ENCODE measurements at regions not wholly inside any gene's neighbourhood (a gene's known extent, or its start where the extent isn't known, plus 50 kb on each side); places are given as distances from the start of the nearest gene placed in this dataset.
A peak's percentile ranks its signal among the peaks of the same experiment; 100 is the strongest.

GRCh38 chr6:105669232-105669631 is 266.4 kb upstream of the PREP start:
- DNase-seq (ENCODE audit: low read depth in 2 of 3, low spot score in 2 of 3), result no peak

GRCh38 chr6:105667056-105667455 is 264.2 kb upstream of the PREP start:
- DNase-seq (ENCODE audit: low read depth in 2 of 3, low spot score in 2 of 3), result no peak

- DNase-seq (ENCODE audit: low read depth in 2 of 3, low spot score in 2 of 3), result no peak
These were observed 262.0 kb upstream of the PREP start for GRCh38 chr6:105664931-105665330.

GRCh38 chr6:105651969-105652368 is 249.1 kb upstream of the PREP start:
- DNase-seq (ENCODE audit: low read depth in 2 of 3, low spot score in 2 of 3), result no peak

- no peak for DNase-seq (ENCODE audit: low read depth in 2 of 3, low spot score in 2 of 3)
These were observed 247.5 kb upstream of the PREP start for GRCh38 chr6:105650347-105650746.

- DNase-seq (ENCODE audit: low read depth in 2 of 3, low spot score in 2 of 3), result no peak
These were observed 246.3 kb upstream of the PREP start for GRCh38 chr6:105649192-105649591.

GRCh38 chr6:105648276-105648675 is 245.4 kb upstream of the PREP start:
- no peak for DNase-seq (ENCODE audit: low read depth in 2 of 3, low spot score in 2 of 3)

GRCh38 chr6:105646391-105646867 is 243.5 kb upstream of the PREP start:
- DNase-seq (ENCODE audit: low read depth in 2 of 3, low spot score in 2 of 3), result peak in 1 of 3 experiments; percentile 4

GRCh38 chr6:105645958-105646357 is 243.1 kb upstream of the PREP start:
- DNase-seq (ENCODE audit: low read depth in 2 of 3, low spot score in 2 of 3), result no peak

GRCh38 chr6:105645156-105645555 is 242.3 kb upstream of the PREP start:
- DNase-seq (ENCODE audit: low read depth in 2 of 3, low spot score in 2 of 3), result no peak

GRCh38 chr6:105644691-105645090 is 241.8 kb upstream of the PREP start:
- no peak for DNase-seq (ENCODE audit: low read depth in 2 of 3, low spot score in 2 of 3)

- no peak for DNase-seq (ENCODE audit: low read depth in 2 of 3, low spot score in 2 of 3)
These were observed 241.2 kb upstream of the PREP start for GRCh38 chr6:105644073-105644489.

- DNase-seq (ENCODE audit: low read depth in 2 of 3, low spot score in 2 of 3), result no peak
These were observed 239.8 kb upstream of the PREP start for GRCh38 chr6:105642708-105643107.

- DNase-seq (ENCODE audit: low read depth in 2 of 3, low spot score in 2 of 3), result no peak
These were observed 238.6 kb upstream of the PREP start for GRCh38 chr6:105641504-105641903.

GRCh38 chr6:105639124-105639523 is 236.2 kb upstream of the PREP start:
- DNase-seq (ENCODE audit: low read depth in 2 of 3, low spot score in 2 of 3), result no peak

GRCh38 chr6:105633814-105634213 is 230.9 kb upstream of the PREP start:
- no peak for DNase-seq (ENCODE audit: low read depth in 2 of 3, low spot score in 2 of 3)

GRCh38 chr6:105628156-105628860 is 225.4 kb upstream of the PREP start:
- no peak for DNase-seq (ENCODE audit: low read depth in 2 of 3, low spot score in 2 of 3)

- no peak for DNase-seq (ENCODE audit: low read depth in 2 of 3, low spot score in 2 of 3)
These were observed 223.6 kb upstream of the PREP start for GRCh38 chr6:105626295-105627158.

GRCh38 chr6:105624021-105624420 is 221.1 kb upstream of the PREP start:
- DNase-seq (ENCODE audit: low read depth in 2 of 3, low spot score in 2 of 3), result no peak

- no peak for DNase-seq (ENCODE audit: low read depth in 2 of 3, low spot score in 2 of 3)
These were observed 219.3 kb upstream of the PREP start for GRCh38 chr6:105622226-105622625.

GRCh38 chr6:105621564-105622175 is 218.8 kb upstream of the PREP start:
- no peak for DNase-seq (ENCODE audit: low read depth in 2 of 3, low spot score in 2 of 3)

- DNase-seq (ENCODE audit: low read depth in 2 of 3, low spot score in 2 of 3), result no peak
These were observed 218.0 kb upstream of the PREP start for GRCh38 chr6:105620878-105621277.
